Keratinocyte (primary cell): ENCODE measurements at regions not wholly inside any gene's neighbourhood (a gene's known extent, or its start where the extent isn't known, plus 50 kb on each side); places are given as distances from the start of the nearest gene placed in this dataset.

Source experiments
- DNase-seq: peaks from one replicate; pipeline ENCODE4 v3.0.0-alpha.2; 2011; ENCODE audit warnings: low read depth, missing footprints, low spot score
- FAIRE-seq: peaks from 2 replicates; lab custom pipeline; 2011; peaks lifted over from hg19 to GRCh38; lab: Jason Lieb, UNC
- H2AFZ ChIP-seq: 2 replicates; pipeline ENCODE4 v1.6.0; 2012; ENCODE audit warnings: low read length, control low read depth, inconsistent platforms; ENCODE audit not compliant: control insufficient read depth
- H3K27ac ChIP-seq: 2 replicates; pipeline ENCODE4 v1.5.1; 2011; ENCODE audit warnings: low read length; ENCODE audit not compliant: control insufficient read depth, insufficient read depth
- H3K27me3 ChIP-seq: 3 replicates; pipeline ENCODE4 v1.6.0; 2011; ENCODE audit warnings: low read length; ENCODE audit not compliant: control insufficient read depth, insufficient read depth; ENCODE audit errors: extremely low read depth
- H3K36me3 ChIP-seq, 2 experiments: 2 replicates in 1 of 2; 3 replicates in 1 of 2; pipeline ENCODE4 v1.5.1; 2011; ENCODE audit warnings: low read length in 2 of 2, mild to moderate bottlenecking in 1 of 2; ENCODE audit not compliant: control insufficient read depth in 2 of 2, insufficient read depth in 2 of 2; ENCODE audit errors: extremely low read depth in 1 of 2
- H3K4me1 ChIP-seq: 3 replicates; pipeline ENCODE4 v1.5.1; 2011; ENCODE audit warnings: low read length; ENCODE audit not compliant: control insufficient read depth, insufficient read depth; ENCODE audit errors: extremely low read depth
- H3K4me2 ChIP-seq: 3 replicates; pipeline ENCODE4 v1.6.0; 2011; ENCODE audit warnings: low read depth, low read length; ENCODE audit not compliant: control insufficient read depth, insufficient read depth; ENCODE audit errors: extremely low read depth
- H3K4me3 ChIP-seq, 3 experiments: fragments of 200-600 bp in 1 of 3; sonication (generic) in 1 of 3; 2 replicates in 2 of 3; 3 replicates in 1 of 3; pipeline ENCODE4 v1.5.1; 2011 to 2016; ENCODE audit warnings: low read length in 3 of 3, mild to moderate bottlenecking in 3 of 3, control low read depth in 2 of 3, inconsistent platforms in 1 of 3, low read depth in 1 of 3, mixed read lengths in 1 of 3, mixed run types in 1 of 3, moderate library complexity in 1 of 3; ENCODE audit not compliant: control insufficient read depth in 2 of 3, insufficient read depth in 2 of 3; ENCODE audit errors: extremely low read depth in 1 of 3
- H3K79me2 ChIP-seq: 2 replicates; pipeline ENCODE4 v1.6.0; 2012; ENCODE audit warnings: low read length; ENCODE audit not compliant: control insufficient read depth, insufficient read depth
- H3K9ac ChIP-seq: 3 replicates; pipeline ENCODE4 v1.6.0; 2011; ENCODE audit warnings: low read length; ENCODE audit not compliant: control insufficient read depth, insufficient read depth; ENCODE audit errors: extremely low read depth
- H3K9me1 ChIP-seq: 3 replicates; pipeline ENCODE4 v1.6.0; 2011; ENCODE audit warnings: low read length; ENCODE audit not compliant: control insufficient read depth, insufficient read depth; ENCODE audit errors: extremely low read depth
- H3K9me3 ChIP-seq: 2 replicates; pipeline ENCODE4 v1.5.1; 2012; ENCODE audit warnings: low read depth, low read length; ENCODE audit not compliant: control insufficient read depth
- H4K20me1 ChIP-seq: 3 replicates; pipeline ENCODE4 v1.6.0; 2011; ENCODE audit warnings: low read length; ENCODE audit not compliant: control insufficient read depth, insufficient read depth; ENCODE audit errors: extremely low read depth
- EZH2 ChIP-seq: IDR thresholded peaks from one replicate; pipeline ENCODE4 v1.6.1; 2012; ENCODE audit warnings: inconsistent platforms, mild to moderate bottlenecking, low read length, moderate library complexity
- dilution Hi-C: fragments of 300-500 bp; cut with MboI; formaldehyde crosslinking; loops from one replicate; pipeline ENCODE4 v1.7.0; 2020; ENCODE audit warnings: low sequenced_read_pairs; ENCODE audit not compliant: extremely low pct_ligation_motif_present
- TF ChIP-seq, protein P1 (sequence below), 3 experiments: IDR thresholded peaks in 1 of 3; conservative IDR thresholded peaks in 1 of 3; optimal IDR thresholded peaks in 1 of 3; 2 replicates in 2 of 3; 3 replicates in 1 of 3; pipeline versions ENCODE3 to v1.5.1; 2011; ENCODE audit warnings: low read length in 3 of 3, mild to moderate bottlenecking in 3 of 3, moderate library complexity in 2 of 3, control low read depth in 1 of 3, inconsistent platforms in 1 of 3; ENCODE audit not compliant: insufficient read depth in 2 of 3; ENCODE audit errors: extremely low read depth in 1 of 3

DNA sequence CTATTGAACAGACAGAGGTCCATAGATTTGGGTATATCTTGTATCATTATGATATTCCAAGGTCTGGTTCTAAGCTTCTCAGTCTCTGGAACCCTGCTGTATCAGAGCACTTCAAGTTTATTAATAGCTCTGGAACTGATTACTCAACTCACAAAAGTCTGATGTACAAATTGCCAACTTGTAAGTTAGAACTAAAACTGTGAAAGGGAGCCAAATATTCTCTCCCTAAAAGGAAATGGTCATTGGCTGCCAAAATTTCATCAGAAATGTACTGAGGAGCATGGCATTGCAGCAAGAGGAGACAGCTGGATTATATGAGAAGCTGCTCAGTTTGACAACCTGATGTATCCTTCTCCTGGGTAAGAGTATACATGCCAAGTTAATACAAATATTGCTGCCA, 828.8 kb upstream of the SEL1L start:
- no peaks in the 10 kb centered on the region for H3K4me1 ChIP-seq
- H3K9me1 ChIP-seq, result no peaks in the 10 kb centered on the region
- H3K79me2 ChIP-seq, result no peaks in the 10 kb centered on the region
- DNase-seq (no peak), FAIRE-seq (no peak)
- H3K27me3 ChIP-seq, result no peaks in the 10 kb centered on the region
- no peak overlapping the region for H3K4me2 ChIP-seq
- no peak overlapping the region for H3K4me3 ChIP-seq
- H3K9me3 ChIP-seq, result no peaks in the 10 kb centered on the region
- no peak overlapping the region for H2AFZ ChIP-seq
- TF ChIP-seq, protein P1, sequence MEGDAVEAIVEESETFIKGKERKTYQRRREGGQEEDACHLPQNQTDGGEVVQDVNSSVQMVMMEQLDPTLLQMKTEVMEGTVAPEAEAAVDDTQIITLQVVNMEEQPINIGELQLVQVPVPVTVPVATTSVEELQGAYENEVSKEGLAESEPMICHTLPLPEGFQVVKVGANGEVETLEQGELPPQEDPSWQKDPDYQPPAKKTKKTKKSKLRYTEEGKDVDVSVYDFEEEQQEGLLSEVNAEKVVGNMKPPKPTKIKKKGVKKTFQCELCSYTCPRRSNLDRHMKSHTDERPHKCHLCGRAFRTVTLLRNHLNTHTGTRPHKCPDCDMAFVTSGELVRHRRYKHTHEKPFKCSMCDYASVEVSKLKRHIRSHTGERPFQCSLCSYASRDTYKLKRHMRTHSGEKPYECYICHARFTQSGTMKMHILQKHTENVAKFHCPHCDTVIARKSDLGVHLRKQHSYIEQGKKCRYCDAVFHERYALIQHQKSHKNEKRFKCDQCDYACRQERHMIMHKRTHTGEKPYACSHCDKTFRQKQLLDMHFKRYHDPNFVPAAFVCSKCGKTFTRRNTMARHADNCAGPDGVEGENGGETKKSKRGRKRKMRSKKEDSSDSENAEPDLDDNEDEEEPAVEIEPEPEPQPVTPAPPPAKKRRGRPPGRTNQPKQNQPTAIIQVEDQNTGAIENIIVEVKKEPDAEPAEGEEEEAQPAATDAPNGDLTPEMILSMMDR (optimal IDR thresholded peaks at IDR 0.05 in 1 of 3, IDR thresholded peaks at IDR 0.05 in 1 of 3, conservative IDR thresholded peaks at IDR 0.05 in 1 of 3; ENCODE audit: extremely low read depth in 1 of 3, insufficient read depth in 2 of 3, low read length in 3 of 3), result no peak
- no peak for TF ChIP-seq EZH2
- no peak overlapping the region for H3K27ac ChIP-seq
- H4K20me1 ChIP-seq, result no peaks in the 10 kb centered on the region
- H3K36me3 ChIP-seq, result no peaks in the 10 kb centered on the region
- dilution Hi-C loops, result no loop called here
- H3K9ac ChIP-seq, result no peak overlapping the region

DNA sequence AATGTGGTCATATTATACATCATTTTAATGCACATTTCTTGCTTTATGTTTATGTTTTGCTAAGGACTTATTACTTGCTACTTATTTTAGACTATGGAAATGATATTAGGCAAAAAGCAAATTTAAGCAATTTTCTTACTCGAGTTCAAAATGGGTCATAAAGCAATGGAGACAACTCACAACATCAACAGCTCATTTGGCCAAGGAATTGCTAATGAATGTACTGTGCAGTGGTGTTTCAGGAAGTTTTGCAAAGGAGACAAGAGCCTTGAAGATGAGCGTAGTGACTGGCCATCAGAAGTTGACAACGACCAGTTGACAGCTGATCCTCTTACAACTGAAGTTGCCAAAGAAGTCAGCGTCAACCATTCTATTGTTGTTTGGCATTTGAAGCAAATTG, 831.8 kb upstream of the SEL1L start:
- H3K4me1 ChIP-seq, result no peaks in the 10 kb centered on the region
- no peaks in the 10 kb centered on the region for H3K27me3 ChIP-seq
- H3K4me3 ChIP-seq, result no peak overlapping the region
- H3K36me3 ChIP-seq, result no peaks in the 10 kb centered on the region
- FAIRE-seq, result no peak
- H4K20me1 ChIP-seq, result no peaks in the 10 kb centered on the region
- H2AFZ ChIP-seq, result no peak overlapping the region
- TF ChIP-seq EZH2, result no peak
- TF ChIP-seq, protein P1 (optimal IDR thresholded peaks at IDR 0.05 in 1 of 3, IDR thresholded peaks at IDR 0.05 in 1 of 3, conservative IDR thresholded peaks at IDR 0.05 in 1 of 3; ENCODE audit: extremely low read depth in 1 of 3, insufficient read depth in 2 of 3, low read length in 3 of 3), result no peak
- H3K79me2 ChIP-seq, result no peaks in the 10 kb centered on the region
- H3K9me3 ChIP-seq, result no peaks in the 10 kb centered on the region
- no peak overlapping the region for H3K9ac ChIP-seq
- DNase-seq, result no peak
- no peak overlapping the region for H3K27ac ChIP-seq
- no peak overlapping the region for H3K4me2 ChIP-seq
- H3K9me1 ChIP-seq, result no peaks in the 10 kb centered on the region
- dilution Hi-C loops, result no loop called here
